22Rv1 (cell line): ENCODE measurements at regions not wholly inside any gene's neighbourhood (a gene's known extent, or its start where the extent isn't known, plus 50 kb on each side); places are given as distances from the start of the nearest gene placed in this dataset.

ENCODE experiments used
- ZFX ChIP-seq: fragments of 450-650 bp; IDR thresholded peaks from 2 replicates; pipeline ENCODE4 v1.6.1; 2017; ENCODE audit warnings: antibody characterized with exemption, borderline replicate concordance
- TF ChIP-seq, protein P1 (sequence below): fragments of 450-650 bp; IDR thresholded peaks from 2 replicates; pipeline ENCODE4 v1.5.1; 2017; ENCODE audit warnings: mild to moderate bottlenecking

DNA sequence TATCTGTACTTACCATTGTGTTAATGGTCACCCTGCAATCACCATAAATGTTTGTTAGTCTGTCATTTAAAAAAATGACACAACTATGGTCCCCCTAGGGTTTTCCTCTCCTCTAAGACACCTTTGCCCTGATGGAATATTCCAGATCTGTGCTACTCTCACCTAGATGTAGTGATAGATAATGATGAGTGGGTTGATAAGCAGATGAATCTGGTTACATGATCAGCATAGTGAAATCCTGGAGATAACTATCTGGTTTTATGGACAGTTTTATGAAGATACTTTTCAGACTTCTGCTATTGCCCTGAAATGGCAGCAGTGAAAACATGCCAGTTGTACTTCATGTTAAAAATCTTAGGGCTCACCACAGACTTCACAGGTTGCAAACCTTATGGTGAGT is 152.4 kb downstream of the GATA3 start:
- TF ChIP-seq, protein P1, sequence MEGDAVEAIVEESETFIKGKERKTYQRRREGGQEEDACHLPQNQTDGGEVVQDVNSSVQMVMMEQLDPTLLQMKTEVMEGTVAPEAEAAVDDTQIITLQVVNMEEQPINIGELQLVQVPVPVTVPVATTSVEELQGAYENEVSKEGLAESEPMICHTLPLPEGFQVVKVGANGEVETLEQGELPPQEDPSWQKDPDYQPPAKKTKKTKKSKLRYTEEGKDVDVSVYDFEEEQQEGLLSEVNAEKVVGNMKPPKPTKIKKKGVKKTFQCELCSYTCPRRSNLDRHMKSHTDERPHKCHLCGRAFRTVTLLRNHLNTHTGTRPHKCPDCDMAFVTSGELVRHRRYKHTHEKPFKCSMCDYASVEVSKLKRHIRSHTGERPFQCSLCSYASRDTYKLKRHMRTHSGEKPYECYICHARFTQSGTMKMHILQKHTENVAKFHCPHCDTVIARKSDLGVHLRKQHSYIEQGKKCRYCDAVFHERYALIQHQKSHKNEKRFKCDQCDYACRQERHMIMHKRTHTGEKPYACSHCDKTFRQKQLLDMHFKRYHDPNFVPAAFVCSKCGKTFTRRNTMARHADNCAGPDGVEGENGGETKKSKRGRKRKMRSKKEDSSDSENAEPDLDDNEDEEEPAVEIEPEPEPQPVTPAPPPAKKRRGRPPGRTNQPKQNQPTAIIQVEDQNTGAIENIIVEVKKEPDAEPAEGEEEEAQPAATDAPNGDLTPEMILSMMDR = no peak
- no peak for TF ChIP-seq ZFX
